Activated T-cell treated with anti-CD3 and anti-CD28 coated beads for 48 hours (primary cell): ENCODE measurements at regions not wholly inside any gene's neighbourhood (a gene's known extent, or its start where the extent isn't known, plus 50 kb on each side); places are given as distances from the start of the nearest gene placed in this dataset.

Experiments
- DNase-seq: peaks from one replicate; pipeline ENCODE4 v3.0.0-alpha.2; 2020; ENCODE audit warnings: low read depth

GRCh38 chr20:11247046-11248010 is 573.5 kb upstream of the JAG1 start:
- DNase-seq, result no peak

GRCh38 chr20:11248011-11248409 is 574.2 kb upstream of the JAG1 start:
- no peak for DNase-seq

- DNase-seq, result no peak
Measured at GRCh38 chr20:11248687-11249638, 575.2 kb upstream of the JAG1 start.

GRCh38 chr20:11249683-11250082 is 575.9 kb upstream of the JAG1 start:
- no peak for DNase-seq

GRCh38 chr20:11252447-11252846 is 578.6 kb upstream of the JAG1 start:
- no peak for DNase-seq

GRCh38 chr20:11255455-11255854 is 581.7 kb upstream of the JAG1 start:
- DNase-seq, result no peak

- no peak for DNase-seq
Measured at GRCh38 chr20:11255860-11256259, 582.1 kb upstream of the JAG1 start.

- DNase-seq, result no peak
Measured at GRCh38 chr20:11260611-11261010, 586.8 kb upstream of the JAG1 start.

GRCh38 chr20:11261533-11262000 is 587.8 kb upstream of the JAG1 start:
- DNase-seq, result no peak

GRCh38 chr20:11266571-11266970 is 592.8 kb upstream of the JAG1 start:
- no peak for DNase-seq

GRCh38 chr20:11267131-11267761 is 593.4 kb upstream of the JAG1 start:
- no peak for DNase-seq

- no peak for DNase-seq
Measured at GRCh38 chr20:11267762-11268335, 594.0 kb upstream of the JAG1 start.

GRCh38 chr20:11270566-11270965 is 596.8 kb upstream of the JAG1 start:
- no peak for DNase-seq

- no peak for DNase-seq
Measured at GRCh38 chr20:11271319-11271718, 597.5 kb upstream of the JAG1 start.

- DNase-seq, result no peak
Measured at GRCh38 chr20:11271920-11272594, 598.3 kb upstream of the JAG1 start.

- no peak for DNase-seq
Measured at GRCh38 chr20:11274141-11274594, 600.4 kb upstream of the JAG1 start.

- no peak for DNase-seq
Measured at GRCh38 chr20:11275740-11276139, 601.9 kb upstream of the JAG1 start.

- DNase-seq, result no peak
Measured at GRCh38 chr20:11277170-11277569, 603.4 kb upstream of the JAG1 start.

GRCh38 chr20:11277858-11278257 is 604.1 kb upstream of the JAG1 start:
- DNase-seq, result no peak

- no peak for DNase-seq
Measured at GRCh38 chr20:11278461-11278860, 604.7 kb upstream of the JAG1 start.

GRCh38 chr20:11281240-11281639 is 607.4 kb upstream of the JAG1 start:
- no peak for DNase-seq
